ENCODE measurements at regions not wholly inside any gene's neighbourhood (a gene's known extent, or its start where the extent isn't known, plus 50 kb on each side); places are given as distances from the start of the nearest gene placed in this dataset.
A peak's percentile ranks its signal among the peaks of the same experiment; 100 is the strongest.

DNA sequence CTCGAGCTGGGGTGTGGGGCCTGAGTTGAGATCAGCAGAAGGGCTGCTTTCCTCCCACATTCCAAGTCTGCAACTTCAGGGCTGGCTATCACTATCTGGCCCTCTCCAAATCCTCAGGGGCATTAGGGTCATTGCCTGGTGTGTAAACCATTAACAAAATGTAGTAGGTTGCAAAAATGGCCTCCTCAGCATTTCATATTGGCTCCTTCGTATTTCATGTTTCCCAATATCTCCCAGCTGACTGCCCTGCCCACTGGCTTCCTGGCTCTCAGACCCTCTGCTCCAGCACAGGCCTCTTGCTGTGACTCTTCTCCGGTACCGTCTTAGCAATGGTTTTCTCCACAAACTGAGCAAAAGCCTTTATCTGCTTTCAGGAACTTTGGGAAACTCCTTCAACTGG is 113.8 kb downstream of the GADD45G start:
- Mint-ChIP-seq H3K27ac (no peak overlapping the region), H3K4me1 (peaks cover 26% of the 10 kb centered on the region), H3K9me3 (no peaks in the 10 kb centered on the region), H3K36me3 (no peaks in the 10 kb centered on the region), H3K4me3 (no peak overlapping the region)
- no peak for ATAC-seq
- no peak for DNase-seq (ENCODE audit: low spot score in 2 of 2)

DNA sequence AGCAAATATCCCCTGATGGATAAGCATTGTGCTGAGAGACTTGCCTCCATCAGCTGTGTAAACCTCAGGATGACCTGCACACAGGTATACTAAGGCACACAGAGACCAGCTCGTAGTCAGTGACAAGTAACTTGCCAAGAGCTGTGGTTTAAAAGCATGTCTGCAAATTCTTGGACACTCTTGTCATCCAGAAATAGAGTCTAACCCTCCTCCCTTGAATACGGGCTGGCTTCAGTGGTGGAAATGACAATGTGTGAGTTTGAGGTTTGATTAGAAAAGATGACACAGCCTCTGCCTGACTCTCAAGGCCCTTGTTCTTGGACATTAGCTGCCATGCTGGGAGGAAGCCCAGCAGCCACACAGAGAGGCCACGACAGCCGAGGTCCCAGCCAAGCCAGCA is 114.4 kb downstream of the GADD45G start:
- Mint-ChIP-seq H3K27ac (no peak overlapping the region), H3K4me3 (no peak overlapping the region), H3K9me3 (no peaks in the 10 kb centered on the region), H3K4me1 (peaks cover 25% of the 10 kb centered on the region), H3K36me3 (no peaks in the 10 kb centered on the region)
- ATAC-seq (peak; percentile 11), DNase-seq (ENCODE audit: low spot score in 2 of 2) (no peak)

GRCh38 chr9:89720696-89721175 is 115.9 kb downstream of the GADD45G start:
- Mint-ChIP-seq H3K36me3 (no peaks in the 10 kb centered on the region), H3K4me3 (no peak overlapping the region), H3K9me3 (no peaks in the 10 kb centered on the region), H3K4me1 (peaks cover 9% of the 10 kb centered on the region), H3K27ac (no peak overlapping the region)
- DNase-seq (ENCODE audit: low spot score in 2 of 2), result no peak
- ATAC-seq, result no peak

- Mint-ChIP-seq H3K36me3 (no peaks in the 10 kb centered on the region), H3K9me3 (no peaks in the 10 kb centered on the region), H3K4me1 (peaks cover 5% of the 10 kb centered on the region), H3K27ac (no peak overlapping the region), H3K4me3 (no peak overlapping the region)
- DNase-seq (ENCODE audit: low spot score in 2 of 2) (no peak), ATAC-seq (no peak)
These were observed 116.4 kb downstream of the GADD45G start for GRCh38 chr9:89721176-89721700.

- Mint-ChIP-seq H3K4me1 (peaks cover 1% of the 10 kb centered on the region), H3K27ac (no peak overlapping the region), H3K36me3 (no peaks in the 10 kb centered on the region), H3K4me3 (no peak overlapping the region), H3K9me3 (no peaks in the 10 kb centered on the region)
- DNase-seq (ENCODE audit: low spot score in 2 of 2), result no peak
- no peak for ATAC-seq
These were observed 117.2 kb downstream of the GADD45G start for GRCh38 chr9:89721971-89722530.

DNA sequence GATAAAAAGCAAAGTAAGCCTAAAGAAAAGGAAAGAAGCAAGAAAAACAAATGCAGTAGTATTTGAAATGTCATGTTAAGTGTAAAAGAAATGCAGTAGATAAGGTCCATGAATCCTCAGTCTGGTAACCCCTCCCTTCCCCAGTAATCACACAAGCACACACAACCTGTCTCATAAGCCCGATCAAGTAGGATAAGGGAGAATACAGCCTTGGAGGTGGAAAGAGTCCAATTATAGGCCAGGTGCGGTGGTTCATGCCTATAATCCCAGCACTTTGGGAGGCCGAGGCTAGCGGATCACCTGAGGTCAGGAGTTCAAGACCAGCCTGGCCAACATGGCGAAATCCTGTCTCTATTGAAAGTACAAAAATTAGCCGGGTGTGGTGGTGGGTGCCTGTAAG is 117.9 kb downstream of the GADD45G start:
- no peaks in the 10 kb centered on the region for H3K9me3 Mint-ChIP-seq
- ATAC-seq (no peak), DNase-seq (ENCODE audit: low spot score in 2 of 2) (no peak)
- no peaks in the 10 kb centered on the region for H3K4me1 Mint-ChIP-seq
- H3K36me3 Mint-ChIP-seq, result no peaks in the 10 kb centered on the region
- no peak overlapping the region for H3K27ac Mint-ChIP-seq
- no peak overlapping the region for H3K4me3 Mint-ChIP-seq

GRCh38 chr9:89723469-89724100 is 118.8 kb downstream of the GADD45G start:
- no peaks in the 10 kb centered on the region for H3K9me3 Mint-ChIP-seq
- no peaks in the 10 kb centered on the region for H3K4me1 Mint-ChIP-seq
- ATAC-seq, result no peak
- DNase-seq (ENCODE audit: low spot score in 2 of 2), result no peak
- H3K4me3 Mint-ChIP-seq, result no peak overlapping the region
- H3K36me3 Mint-ChIP-seq, result no peaks in the 10 kb centered on the region
- no peak overlapping the region for H3K27ac Mint-ChIP-seq

- no peak for ATAC-seq
- H3K27ac Mint-ChIP-seq, result no peak overlapping the region
These were observed 119.8 kb downstream of the GADD45G start for GRCh38 chr9:89724659-89725058.

DNA sequence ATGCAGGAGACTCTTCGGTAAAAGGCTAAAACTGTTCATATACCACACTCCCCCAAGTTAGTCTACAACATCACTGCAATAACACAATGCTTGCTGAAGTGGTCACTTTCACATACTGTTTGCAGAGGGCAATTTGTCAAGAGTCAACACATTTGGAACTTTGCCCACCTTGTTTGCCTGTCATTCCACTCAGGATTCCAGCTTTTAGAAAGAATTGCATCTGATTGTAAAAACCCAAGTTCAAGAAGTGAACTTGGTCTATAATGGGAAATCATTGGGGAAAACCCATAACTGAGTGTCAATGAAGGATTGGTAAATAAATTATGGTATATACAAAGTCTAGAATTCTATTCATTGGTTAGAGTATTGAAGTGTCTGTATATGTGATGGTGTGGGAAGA is 120.5 kb downstream of the GADD45G start:
- DNase-seq (ENCODE audit: low spot score in 2 of 2) (no peak), ATAC-seq (no peak)
- Mint-ChIP-seq H3K36me3 (no peaks in the 10 kb centered on the region), H3K27ac (no peak overlapping the region), H3K4me1 (no peaks in the 10 kb centered on the region), H3K4me3 (no peak overlapping the region), H3K9me3 (no peaks in the 10 kb centered on the region)

More at GRCh38 chr9:89724659-89725058, 119.8 kb downstream of the GADD45G start:
- Mint-ChIP-seq H3K9me3 (no peaks in the 10 kb centered on the region), H3K4me3 (no peak overlapping the region), H3K4me1 (no peaks in the 10 kb centered on the region), H3K36me3 (no peaks in the 10 kb centered on the region)
- DNase-seq (ENCODE audit: low spot score in 2 of 2), result no peak

DNA sequence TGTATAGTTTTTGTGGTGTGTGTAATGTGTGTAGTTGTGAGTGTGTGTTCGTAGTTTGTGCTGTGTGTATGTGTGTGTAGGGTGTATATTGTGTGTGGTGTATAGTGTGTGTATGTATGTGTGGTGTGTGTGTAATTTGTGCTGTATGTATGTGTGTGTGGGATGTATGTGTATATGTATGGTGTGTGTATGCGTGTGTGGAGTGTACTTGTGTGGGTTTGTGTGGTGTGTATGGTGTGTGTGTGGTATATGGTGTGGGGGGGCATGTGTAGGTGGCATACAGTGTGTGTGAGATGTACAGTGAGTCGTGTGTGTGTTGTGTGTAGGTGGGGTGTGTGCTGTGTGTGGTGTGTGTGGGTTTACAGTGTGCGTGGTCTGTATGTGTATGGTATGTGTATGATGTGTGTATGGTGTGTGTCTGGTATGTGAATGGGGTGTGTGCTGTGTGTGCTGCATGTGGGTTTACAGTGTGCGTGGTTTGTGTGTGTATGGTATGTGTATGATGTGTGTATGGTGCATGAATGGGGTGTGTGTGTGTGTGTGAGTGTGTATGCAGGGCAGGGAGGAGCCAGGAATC is 125.2 kb downstream of the GADD45G start:
- ATAC-seq, result peak; percentile 53

GRCh38 chr9:89730715-89731114 is 125.9 kb downstream of the GADD45G start:
- H3K27ac Mint-ChIP-seq, result no peak overlapping the region
- no peak for DNase-seq (ENCODE audit: low spot score in 2 of 2)
- no peak overlapping the region for H3K4me3 Mint-ChIP-seq
- no peaks in the 10 kb centered on the region for H3K9me3 Mint-ChIP-seq
- H3K4me1 Mint-ChIP-seq, result no peaks in the 10 kb centered on the region
- no peaks in the 10 kb centered on the region for H3K36me3 Mint-ChIP-seq
- no peak for ATAC-seq

More for the DNA sequence above, 125.2 kb downstream of the GADD45G start:
- H3K27ac Mint-ChIP-seq, result no peak overlapping the region
- no peak overlapping the region for H3K4me3 Mint-ChIP-seq
- no peaks in the 10 kb centered on the region for H3K4me1 Mint-ChIP-seq
- no peak for DNase-seq (ENCODE audit: low spot score in 2 of 2)
- no peaks in the 10 kb centered on the region for H3K36me3 Mint-ChIP-seq
- no peaks in the 10 kb centered on the region for H3K9me3 Mint-ChIP-seq

DNA sequence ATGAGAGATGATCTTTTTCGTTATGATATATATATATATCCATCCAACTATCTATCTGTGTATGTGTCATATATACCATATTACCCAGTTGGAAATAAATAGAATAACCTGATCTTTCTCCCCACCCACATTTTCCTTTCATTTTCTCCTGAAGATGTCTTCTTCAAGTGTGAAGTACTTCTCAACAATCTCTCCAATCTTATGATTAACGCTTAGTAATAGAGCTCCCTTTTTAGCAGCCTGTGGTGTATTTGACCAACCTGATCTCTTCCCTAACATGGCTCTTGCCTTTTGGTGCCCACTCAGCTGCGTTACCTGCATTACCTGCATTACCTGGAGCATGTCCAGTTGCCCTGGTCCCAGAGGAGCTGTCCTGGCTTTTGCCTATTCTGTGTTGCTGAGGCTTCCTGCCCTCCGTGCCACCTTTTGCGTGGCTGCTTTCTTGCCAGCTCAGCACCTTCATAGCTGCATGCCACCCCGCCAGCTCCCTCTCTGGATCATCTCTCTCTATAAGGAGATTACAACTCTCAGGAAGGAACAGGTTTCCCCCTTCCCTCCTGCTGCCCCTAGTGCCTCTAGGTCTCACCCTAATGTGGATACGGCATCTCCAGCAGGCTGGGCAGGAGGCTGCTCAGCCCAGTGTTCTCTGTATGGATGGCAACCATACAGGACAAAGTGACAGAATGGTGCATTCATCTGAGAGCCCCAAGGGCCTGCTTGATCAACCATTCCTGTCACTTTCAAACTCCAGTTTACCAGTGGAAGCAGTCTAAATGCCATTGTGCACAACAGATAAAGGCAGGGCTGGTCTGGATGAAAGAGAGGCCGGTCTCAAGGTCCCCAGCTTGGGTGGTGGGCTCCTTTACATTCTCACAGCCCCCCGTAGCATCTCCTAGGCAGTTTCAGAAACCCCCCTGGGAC is 126.7 kb downstream of the GADD45G start:
- Mint-ChIP-seq H3K4me3 (no peak overlapping the region), H3K9me3 (no peaks in the 10 kb centered on the region), H3K36me3 (no peaks in the 10 kb centered on the region), H3K27ac (no peak overlapping the region), H3K4me1 (no peaks in the 10 kb centered on the region)
- ATAC-seq (peak; percentile 49), DNase-seq (ENCODE audit: low spot score in 2 of 2) (no peak)

- DNase-seq (ENCODE audit: low spot score in 2 of 2) (no peak), ATAC-seq (no peak)
- Mint-ChIP-seq H3K4me1 (no peaks in the 10 kb centered on the region), H3K27ac (no peak overlapping the region), H3K4me3 (no peak overlapping the region), H3K36me3 (no peaks in the 10 kb centered on the region), H3K9me3 (no peaks in the 10 kb centered on the region)
These were observed 127.6 kb downstream of the GADD45G start for GRCh38 chr9:89732295-89732938.

GRCh38 chr9:89732939-89733324 is 128.1 kb downstream of the GADD45G start:
- no peak for DNase-seq (ENCODE audit: low spot score in 2 of 2)
- H3K36me3 Mint-ChIP-seq, result no peaks in the 10 kb centered on the region
- no peaks in the 10 kb centered on the region for H3K4me1 Mint-ChIP-seq
- no peaks in the 10 kb centered on the region for H3K9me3 Mint-ChIP-seq
- no peak overlapping the region for H3K27ac Mint-ChIP-seq
- ATAC-seq, result no peak
- H3K4me3 Mint-ChIP-seq, result no peak overlapping the region

GRCh38 chr9:89734600-89735041 is 129.8 kb downstream of the GADD45G start:
- ATAC-seq (no peak), DNase-seq (ENCODE audit: low spot score in 2 of 2) (no peak)
- no peaks in the 10 kb centered on the region for H3K36me3 Mint-ChIP-seq
- no peaks in the 10 kb centered on the region for H3K9me3 Mint-ChIP-seq
- no peak overlapping the region for H3K27ac Mint-ChIP-seq
- H3K4me1 Mint-ChIP-seq, result peaks cover 12% of the 10 kb centered on the region
- H3K4me3 Mint-ChIP-seq, result no peak overlapping the region

Measured in stimulated activated effector memory CD8-positive, alpha-beta T cell treated with anti-CD3 and anti-CD28 coated beads, Interleukin-12 subunit alpha, Interleukin-12 subunit beta, amount 100 ng/mL, for 72 hours (primary cell).